GM19438 (cell line): ENCODE measurements at regions not wholly inside any gene's neighbourhood (a gene's known extent, or its start where the extent isn't known, plus 50 kb on each side); places are given as distances from the start of the nearest gene placed in this dataset.
"Not testable (repeated sequence)": the region's sequence is repeated elsewhere in the genome, so short reads cannot be mapped to it uniquely, and the experiment has no call there.

ENCODE experiments used
- ATAC-seq: cut with Tn5 transposase; IDR thresholded peaks from one replicate; pipeline ENCODE4 v1.9.1; 2021; ENCODE audit warnings: low read depth; ENCODE audit not compliant: unreplicated experiment

DNA sequence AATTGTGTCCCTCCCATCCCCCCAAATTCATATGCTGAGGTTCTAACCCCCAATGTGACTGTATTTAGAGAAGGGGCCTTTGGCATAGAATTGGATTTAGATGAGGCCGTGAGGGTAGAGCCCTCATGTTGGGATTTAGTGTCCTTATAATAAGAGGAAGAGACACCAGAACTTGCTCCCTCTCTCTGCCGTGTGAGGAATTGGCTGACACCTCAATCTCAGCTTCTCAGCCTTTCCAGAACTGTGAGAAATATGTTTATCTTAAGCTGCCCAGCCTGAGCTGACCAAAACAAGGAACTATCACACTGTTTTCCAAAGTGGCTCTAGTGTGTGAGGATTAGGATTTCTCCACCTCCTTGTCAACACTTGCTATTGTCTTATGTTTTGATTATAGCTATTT, 400.0 kb upstream of the FZD8 start:
- no peak for ATAC-seq

DNA sequence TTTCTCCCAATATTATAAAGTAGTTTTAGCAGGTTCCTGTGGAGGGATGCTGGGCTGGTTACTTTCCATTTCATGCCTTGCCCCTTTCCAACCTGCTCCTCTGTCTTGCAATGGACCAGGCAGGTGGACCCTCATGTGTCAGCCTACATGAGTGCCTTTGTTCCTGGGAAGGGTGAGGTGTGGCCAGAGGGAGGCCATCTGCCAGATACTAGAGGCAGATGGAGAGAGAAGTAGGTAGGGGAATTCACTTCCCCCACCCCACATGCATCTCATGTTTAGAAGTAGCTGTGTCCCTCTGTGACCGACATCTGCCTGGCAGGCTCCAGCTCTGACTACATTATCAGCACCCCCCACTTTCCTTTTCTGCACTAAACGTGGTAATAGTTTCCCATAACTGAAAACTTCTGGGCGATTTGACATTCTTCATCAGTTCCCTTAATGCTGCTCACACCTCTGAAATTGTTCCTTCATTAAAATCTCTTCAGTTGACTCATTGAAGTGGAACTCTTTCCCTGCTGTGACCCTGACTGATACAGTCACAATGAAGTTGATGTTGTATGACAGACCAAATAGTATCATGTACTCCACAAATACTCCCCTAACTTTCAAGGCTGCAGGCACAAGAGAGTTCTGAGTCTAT, 396.3 kb upstream of the FZD8 start:
- ATAC-seq: no peak

DNA sequence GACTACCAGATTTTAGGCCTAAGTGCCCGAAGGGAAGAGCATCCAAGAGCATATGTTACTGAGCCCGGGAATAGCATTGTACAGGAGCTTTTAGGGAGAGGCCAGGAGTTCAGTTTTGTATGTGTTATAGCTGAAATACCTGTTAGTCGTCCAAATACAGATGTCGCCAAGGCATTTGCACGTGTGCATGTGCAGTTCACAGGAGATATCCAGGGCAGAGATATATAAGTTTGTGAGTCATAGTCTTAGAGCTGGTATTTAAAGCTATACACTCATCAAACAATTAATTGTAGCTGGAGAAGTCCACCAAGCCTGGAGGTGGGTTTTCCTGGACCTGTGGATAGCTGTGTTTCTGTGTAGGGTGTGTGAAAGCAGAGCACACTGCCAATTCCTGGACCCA, 394.0 kb upstream of the FZD8 start:
- no peak for ATAC-seq

DNA sequence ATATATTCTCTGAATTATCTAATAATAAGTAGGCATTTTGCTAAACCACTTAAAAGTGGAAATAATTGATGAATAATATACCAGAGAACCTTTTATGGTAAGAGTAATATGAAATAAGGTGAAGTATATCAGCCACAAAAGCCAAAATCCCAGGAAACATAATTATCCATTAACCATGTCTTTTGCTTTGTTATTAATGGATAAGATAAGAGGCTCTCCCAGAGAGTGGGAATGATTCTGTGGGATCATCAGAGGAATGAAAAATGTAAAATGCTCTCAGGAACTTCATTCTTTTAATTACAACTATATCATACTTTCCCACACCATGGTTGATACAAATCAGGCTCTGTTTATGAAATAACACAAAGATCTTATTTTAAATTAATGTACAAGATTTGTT, 391.7 kb upstream of the FZD8 start:
- ATAC-seq: no peak

DNA sequence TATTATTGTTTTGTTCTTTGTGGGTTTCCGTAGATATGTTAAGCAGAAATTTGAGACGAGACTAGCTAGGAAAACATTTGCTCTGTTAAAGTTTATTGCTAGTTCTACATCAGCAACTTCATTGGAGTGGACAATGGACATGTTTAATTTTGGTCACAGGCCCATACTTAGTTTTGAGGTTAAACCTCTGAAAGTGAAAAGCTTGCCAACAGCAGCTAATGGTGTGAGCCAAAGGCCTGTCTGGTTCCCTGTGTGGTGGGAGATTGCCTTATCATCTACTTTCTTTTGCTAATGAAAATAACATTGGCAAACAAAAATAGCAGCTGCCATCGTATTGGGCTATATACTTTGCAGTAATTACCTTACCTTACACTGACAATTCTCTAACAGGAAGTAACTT, 388.4 kb upstream of the FZD8 start:
- ATAC-seq: no peak

DNA sequence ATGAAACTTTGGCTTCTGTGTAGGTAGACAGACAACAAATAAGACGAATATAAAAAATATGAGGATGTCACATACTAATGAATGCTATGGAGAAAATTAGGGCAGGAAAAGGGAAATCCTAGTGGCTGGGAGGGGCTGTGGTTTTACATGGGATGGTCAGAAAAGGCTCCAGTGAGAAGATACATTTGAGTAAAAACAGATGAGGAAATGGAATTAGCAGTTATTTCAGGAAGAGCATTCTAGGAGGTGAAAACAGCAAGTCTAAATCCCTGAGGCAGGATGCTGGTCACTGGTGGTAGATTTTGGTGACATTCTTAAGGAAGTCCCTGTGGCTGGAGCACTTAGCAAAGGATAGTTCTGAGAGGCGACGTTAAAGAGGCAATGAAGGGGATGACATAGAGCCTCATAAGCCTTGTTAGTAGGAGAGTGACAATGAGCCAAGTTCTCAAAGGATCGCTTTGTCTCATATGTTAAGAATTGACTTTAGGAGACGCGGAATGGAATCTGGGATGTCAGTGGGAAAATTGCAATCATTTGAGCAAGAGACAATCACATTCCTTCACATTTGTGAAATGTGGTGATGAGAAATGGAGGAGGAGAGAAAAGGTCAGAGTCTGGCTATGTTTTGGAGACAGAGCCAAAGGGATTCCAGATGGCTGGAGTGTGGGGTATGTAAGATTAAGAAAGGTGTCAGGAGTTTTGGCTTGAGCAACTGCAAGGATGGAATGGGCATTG, 384.7 kb upstream of the FZD8 start:
- ATAC-seq: no peak

DNA sequence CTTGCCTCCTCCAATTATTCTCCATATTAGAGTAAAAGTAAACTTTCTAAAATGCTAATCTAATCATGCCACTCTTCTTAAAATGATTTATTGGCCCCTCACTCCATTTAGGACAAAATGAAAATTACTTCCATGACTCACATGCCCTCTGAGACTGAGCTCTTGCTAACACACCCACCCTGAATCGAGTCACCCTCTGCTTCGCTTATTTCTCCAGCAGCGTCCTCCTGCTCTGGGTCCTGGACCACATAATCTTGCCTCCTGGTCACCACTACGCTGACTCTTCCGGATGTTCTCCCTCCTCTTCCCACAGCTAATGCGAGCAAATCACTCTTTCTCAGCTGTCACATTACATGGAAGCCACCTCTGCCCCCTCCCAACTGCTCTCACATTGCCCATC, 384.0 kb upstream of the FZD8 start:
- ATAC-seq: no peak

DNA sequence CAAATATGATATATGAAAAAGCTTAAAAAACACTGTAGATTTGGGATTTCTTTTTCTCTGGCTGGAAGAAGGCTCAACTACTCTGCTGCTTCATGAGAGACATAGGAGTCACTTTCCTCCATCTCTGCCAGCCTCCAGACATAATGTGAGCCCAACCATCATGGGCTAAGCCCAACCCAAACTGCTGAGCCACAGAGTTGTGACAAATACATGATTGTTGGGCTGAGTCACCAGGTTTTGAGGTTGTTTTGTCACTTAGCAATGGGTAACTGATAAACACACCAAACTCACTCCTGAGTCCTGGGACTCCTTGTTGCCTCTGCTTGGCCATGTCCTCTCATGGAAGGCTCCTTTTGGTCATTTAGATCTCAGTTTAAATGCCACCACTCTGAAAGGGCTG, 381.8 kb upstream of the FZD8 start:
- no peak for ATAC-seq

DNA sequence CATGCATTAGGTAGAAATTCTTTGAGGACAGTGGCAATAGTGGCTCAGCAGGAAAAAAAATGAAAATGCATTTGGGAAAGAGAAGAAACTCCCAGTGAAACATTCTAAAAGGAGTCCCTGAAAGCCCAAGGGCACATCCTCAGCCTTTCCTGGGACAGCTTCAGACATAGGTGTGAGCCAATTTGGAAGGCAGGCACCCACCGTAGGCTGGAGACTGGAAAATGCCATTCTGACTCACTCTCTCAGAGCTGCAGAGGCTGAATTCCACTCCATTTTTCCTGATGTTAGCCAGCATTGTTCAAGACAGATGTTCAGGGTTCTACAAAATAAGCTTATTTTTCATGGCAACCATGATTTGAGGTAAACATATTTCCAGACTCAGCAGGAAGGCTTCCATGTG, 379.0 kb upstream of the FZD8 start:
- no peak for ATAC-seq

DNA sequence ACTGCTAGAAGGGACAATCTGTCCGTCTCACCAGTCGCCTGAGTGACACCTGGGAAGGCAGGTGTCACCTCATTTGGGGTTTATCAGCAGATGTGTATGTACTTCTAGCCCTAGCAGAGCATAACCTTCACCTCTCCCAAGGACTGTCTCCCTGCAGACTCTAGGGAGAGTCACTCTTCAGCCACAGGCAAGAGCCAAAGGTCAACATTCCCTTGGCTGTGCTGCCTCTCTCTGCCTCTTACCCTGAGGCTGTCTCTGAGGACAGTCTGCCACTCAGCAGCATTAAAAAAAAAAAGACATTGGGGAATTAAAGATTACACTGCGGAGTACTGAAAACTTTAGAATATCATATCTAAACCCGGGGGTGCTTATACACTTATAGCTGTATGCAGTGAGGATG, 377.7 kb upstream of the FZD8 start:
- no peak for ATAC-seq

DNA sequence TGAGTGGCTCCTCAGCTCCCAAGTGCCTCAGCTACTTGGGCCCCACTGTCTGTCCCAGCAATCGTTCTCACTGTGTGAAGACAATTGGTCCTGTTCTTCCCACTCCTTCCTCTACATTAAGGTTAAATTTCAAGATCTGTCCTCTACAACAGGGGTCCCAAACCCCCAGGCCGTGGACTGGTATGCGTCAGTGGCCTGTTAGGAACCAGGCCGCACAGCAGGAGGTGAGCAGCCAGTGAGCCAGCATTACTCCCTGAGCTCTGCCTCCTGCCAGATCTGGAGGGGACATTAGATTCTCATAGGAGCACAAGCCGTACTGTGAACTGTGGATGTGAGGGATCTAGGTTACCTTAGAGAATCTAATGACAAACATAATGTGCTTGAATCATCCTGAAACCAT, 376.9 kb upstream of the FZD8 start:
- ATAC-seq: no peak

DNA sequence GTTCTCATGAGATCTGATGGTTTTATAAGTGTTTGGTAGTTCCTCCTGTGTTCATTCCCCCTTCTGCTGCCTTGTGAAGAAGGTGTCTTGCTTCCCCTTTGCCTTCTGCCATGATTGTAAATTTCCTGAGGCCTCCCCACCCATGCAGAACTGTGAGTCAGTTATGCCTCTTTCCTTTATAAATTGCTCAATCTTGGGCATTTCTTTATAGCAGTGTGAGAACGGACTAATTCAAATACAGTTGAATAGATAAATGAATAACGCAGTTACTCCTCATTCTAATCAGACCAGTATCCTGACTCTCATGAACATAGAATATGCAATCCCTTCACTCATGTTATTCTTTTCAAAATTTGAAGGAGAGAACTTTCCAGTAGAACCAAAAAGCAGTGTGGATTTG, 375.0 kb upstream of the FZD8 start:
- no peak for ATAC-seq

DNA sequence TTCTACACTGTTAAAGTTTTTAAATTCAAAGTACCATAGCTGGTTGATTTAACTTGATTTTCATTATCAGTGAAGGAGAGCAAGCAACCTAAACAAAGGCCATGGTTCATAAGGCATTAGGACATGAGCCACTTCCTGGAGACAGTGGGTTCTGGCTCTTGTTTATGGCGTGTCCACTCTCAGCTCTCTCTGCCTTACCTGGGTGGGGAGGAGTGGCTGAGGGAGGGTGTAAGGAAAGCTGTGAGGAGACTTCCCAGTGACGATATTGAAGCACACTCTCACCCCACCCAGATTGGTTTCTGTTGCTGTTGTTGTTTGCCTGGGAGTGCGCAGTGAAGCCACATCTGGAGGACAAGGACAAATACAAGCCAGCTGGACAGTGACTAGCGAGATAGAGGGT, 365.3 kb upstream of the FZD8 start:
- ATAC-seq: no peak

DNA sequence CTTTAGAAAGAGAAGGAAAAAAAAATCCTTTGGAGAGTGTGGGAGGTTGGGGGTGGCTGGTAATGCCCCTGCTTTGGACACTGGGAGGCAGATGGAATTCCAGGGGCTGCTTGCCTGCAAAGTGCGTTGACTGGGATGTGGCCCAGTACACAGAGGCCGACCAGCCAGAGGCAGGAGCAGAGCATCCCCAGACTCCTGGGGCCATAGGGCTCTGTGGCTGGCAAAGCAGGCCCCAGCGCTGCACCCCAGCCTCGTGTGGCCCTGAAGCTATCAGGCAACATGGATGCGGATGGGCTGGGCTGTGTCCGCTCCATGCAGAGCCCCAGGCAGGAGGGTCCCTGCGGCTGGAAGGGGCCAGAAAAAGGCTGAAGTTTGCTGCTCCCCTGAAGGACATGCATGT, 361.6 kb upstream of the FZD8 start:
- ATAC-seq: no peak

DNA sequence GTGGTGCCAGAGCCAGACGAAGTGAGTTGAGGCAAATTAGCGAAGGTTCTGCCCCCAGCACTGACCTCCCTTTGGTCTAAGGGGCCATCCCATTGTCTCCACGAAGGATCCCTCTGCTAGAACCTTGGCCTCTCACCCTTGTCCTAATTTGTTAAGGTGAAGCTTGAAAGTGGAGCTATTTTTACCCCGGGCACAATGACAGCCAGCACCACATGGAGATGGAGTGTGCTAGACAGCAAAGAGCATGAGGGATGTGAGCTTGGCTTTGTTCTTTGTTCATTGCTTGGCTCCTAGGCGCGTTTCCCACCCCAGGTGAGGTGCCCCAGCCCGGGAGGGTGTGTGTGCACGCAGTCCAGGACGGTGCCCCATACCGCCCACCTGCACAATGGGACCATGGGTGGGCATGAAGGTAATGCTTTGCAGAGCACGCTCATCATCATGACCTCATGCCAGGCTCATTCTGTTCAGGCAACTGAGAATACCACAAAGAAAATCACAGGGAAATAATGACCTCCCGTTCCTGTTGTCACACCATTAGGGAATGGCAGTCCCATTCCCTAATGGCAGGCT, 361.0 kb upstream of the FZD8 start:
- no peak for ATAC-seq

DNA sequence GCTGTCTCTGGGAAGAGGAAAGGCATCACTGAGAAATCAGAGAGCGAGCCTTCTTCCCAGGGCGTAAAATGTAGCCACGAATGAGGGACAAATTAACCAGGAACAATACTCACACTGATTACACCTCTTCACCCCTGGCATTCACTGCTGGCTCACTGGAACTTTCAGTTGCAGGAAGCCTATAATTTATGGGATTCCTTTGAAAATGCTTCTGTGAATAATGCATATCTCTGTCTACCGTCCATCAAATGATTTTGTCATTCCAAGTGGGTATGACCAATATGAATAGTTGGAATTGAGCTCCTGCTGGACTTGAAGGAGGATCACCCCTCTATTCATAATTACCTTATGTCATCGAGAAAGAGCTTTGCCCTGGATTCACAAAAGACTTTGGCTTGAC, 360.3 kb upstream of the FZD8 start:
- ATAC-seq: no peak

DNA sequence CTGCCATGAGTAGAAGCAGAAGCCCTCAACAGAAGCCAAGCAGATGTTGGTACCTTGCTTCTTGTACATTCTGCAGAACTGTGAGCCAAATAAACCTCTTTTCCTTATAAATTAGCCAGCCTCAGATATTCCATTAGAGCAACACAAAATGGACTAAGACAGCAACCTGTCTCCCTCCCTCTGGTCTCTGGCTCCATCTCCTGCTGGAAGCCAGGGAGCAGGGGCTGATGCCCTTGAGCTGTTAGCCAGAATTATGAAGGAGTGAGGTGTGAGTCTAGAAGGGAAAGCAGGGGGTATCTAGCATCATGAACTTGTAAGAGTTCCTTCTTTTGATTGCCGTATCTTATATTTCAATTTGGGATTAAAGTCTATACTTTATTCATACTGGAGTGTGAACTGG, 358.7 kb upstream of the FZD8 start:
- not testable (repeated sequence) for ATAC-seq

DNA sequence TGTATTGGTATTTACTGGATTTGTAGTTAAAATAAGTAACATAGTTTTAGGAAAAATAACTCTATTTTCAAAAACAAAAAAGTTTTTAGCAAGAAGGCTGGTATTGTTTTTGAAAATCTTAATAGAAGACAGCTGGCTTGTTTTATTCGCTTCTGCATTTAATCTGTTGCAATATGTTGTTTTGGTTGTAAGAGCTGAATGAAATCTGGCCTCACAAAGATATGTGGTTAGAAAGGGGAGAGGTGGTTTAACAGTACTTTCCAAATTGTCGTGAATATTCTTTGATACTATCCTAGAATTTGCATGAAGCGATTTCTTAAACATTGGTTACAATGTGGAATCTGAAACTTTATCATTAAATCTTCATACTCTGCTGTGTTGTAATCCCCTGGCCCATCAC, 355.9 kb upstream of the FZD8 start:
- no peak for ATAC-seq

DNA sequence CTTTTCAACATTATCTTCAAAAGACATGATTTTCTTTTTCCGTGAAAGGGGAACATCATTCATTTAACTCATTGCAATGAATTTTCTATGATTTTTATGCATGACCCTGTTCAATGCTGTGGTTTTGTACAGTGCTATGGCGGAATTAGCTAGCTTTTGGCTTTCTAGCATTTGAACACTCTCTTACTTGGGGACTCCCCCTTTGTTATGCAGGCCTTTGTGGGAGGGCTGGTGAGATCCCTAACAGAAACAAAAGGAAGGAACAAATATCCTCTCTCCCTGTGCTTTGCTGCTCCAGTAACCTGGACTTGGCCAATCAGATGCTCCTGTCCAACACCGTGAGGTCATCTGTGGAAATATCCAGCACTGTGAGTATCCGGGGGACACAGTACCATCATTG, 353.4 kb upstream of the FZD8 start:
- ATAC-seq: no peak

DNA sequence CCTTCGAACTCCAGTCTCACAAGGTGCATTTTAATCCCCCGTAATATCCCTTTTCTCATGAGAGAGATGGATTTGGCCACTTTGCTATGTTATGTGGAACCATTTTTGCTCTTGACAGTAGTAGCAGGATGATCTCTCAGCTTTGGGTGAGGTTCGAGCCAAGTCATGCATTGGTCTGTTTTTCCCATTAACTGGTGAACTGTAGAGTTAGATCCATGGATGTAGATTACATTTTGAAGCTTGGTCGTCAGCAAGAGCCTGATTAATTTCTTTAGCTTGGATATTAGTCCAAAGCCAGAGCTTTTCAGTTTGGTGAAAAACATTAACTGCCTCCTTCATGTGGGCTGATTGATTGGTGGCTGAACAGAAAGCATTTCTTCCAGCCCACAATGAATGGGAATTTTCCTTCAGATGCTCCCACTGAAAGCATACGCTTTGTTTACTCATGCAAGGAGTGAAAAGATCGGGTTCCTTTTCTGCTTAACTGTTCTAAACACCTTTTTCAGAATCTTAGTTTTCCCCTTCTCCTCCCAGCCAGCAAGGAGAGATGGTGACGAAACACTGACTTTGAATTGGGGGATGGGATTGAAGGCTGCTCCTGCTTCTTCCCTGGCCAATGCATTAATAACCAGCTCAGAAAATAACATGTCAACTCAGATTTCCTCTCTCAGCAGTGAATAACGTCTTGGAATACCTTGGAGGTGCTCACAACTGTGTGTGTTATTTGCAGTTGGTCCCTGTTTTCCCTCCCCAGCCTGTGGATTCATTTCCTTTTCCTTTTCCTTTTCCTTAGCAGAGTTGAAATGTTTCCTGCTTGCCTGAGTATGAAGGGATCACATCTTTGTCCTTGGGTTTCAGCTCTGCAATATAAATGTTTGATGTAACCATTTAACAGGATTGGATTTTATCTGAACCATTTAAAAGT, 351.8 kb upstream of the FZD8 start:
- ATAC-seq: no peak

DNA sequence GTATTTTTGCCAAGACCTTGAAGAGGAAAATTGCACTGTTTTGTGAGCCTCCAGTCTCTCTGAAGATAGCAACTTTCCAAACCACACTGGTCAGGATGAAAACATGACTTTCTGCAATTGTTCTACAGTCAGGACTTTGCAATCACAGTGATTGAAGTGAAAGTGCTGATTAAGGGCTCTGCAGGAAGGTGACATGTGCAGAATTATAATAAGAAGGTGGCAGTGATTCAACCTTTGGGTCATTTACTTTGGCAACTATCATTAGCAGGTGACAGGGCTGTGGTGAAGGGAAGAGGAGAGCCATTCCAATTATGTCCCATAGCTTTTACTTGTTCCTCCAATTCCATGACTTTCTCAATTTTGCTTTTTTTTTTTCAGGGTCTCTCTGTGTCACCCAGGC, 350.0 kb upstream of the FZD8 start:
- ATAC-seq: no peak
